ENCODE measurements at regions not wholly inside any gene's neighbourhood (a gene's known extent, or its start where the extent isn't known, plus 50 kb on each side); places are given as distances from the start of the nearest gene placed in this dataset.
"Not testable (repeated sequence)": the region's sequence is repeated elsewhere in the genome, so short reads cannot be mapped to it uniquely, and the experiment has no call there.

DNA sequence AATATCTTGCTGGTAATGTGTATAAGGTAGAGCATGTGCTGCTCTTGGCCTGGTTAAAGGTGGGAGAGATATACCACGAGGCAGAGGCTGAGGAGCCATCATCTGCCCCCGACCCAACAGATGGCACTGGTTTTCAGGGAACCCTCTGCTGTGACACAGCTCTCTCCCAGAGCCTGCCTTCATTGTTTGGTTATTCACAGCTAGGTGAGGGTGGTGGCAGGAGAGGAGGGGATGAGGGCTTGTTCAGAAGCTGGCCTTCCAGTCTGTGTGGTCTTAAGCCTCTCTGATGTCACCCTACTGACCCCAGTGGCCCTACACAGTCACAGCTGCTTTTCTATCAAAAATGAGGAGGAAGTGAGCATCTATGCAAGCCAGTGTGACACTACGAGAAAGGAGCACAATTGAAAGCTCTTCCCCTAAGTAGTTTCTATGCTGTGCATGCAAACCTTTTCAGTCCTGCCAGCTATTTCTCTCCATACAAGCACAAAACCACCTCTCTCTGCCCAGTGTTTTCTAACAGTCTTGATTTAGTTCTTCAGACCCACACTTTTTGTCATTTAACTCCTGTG lies 258.4 kb upstream of the AGTR1 start:
- no peak for DNase-seq

GRCh38 chr3:148441191-148441590 lies 256.5 kb upstream of the AGTR1 start:
- no peak for DNase-seq

DNA sequence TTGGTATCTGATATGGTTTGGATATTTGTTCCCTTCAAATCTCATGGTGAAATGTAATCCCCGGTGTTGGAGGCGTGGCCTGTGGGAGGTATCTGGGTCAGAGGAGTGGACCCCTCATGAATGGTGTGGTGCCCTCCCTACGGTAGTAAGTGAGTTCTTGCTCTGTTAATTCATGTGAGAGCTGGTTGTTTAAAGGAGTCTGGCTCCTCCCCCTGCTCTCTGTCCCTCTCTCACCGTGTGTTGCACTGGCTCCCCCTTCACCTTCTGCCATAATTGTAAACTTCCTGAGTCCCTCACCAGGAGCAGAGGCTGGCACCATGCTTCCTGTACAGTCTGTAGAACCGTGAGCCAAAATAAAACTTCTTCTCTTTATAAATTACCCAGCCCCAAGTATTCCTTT lies 246.9 kb upstream of the AGTR1 start:
- no peak for DNase-seq

- no peak for DNase-seq
These were observed 245.7 kb upstream of the AGTR1 start for GRCh38 chr3:148451969-148452368.

- no peak for DNase-seq
These were observed 243.9 kb upstream of the AGTR1 start for GRCh38 chr3:148453781-148454191.

- no peak for DNase-seq
These were observed 242.6 kb upstream of the AGTR1 start for GRCh38 chr3:148455098-148455497.

GRCh38 chr3:148457886-148458285 lies 239.8 kb upstream of the AGTR1 start:
- no peak for DNase-seq

- DNase-seq = no peak
These were observed 237.7 kb upstream of the AGTR1 start for GRCh38 chr3:148459931-148460513.

DNA sequence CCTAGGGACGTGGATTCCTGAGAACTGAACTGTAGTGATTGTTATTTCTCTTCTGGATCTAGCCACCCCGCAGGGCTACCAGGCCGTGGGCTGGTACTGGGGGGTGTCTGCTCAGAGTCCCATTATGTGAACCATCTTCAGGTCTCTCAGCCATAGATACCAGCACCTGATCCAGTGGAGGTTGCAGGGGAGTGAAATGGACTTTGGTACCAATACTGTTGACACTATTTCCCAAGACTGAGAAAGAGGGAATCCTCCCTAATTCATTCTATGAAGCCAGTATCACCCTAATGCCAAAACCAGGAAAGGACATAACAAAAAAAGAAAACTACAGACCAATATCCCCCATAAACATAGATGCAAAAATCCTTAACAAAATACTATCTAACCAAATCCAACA lies 237.0 kb upstream of the AGTR1 start:
- no peak for DNase-seq

DNA sequence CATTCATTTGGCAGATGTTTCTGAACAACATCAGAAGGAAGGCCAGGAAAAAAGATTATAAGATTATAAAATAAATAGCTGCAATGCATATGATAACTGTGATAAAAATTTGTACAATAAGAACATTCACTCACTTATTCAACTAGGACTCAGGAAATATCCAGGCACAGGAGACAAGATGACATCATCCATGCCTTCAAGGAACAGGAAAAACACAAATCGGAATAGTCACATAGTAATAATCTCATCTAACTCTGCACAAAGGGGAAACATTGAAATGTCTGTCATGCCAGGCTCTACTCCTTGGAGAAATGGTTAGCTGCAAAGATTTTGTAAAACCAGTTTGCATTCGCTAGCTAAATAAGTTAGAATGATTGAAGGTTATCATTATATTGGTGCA lies 233.5 kb upstream of the AGTR1 start:
- DNase-seq = no peak

DNA sequence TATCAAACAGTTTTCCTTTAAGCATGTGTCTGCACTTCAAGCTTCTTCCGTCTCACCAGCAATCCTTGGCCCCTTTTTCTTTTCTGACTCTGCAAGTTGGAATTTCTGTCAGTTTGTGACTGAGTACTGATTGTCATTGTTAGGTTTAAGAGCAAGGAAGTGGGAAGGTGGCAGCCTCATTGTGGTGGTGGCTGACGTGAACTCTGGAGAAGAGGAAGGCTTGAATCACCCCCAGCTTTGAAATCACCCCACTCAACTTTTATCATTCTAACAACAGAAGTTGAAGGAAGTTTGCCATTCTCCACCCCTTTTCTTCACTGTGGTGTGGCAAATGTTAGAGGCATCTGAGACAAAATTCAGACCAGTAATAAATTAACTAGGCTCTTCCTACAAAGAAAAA lies 231.6 kb upstream of the AGTR1 start:
- no peak for DNase-seq

GRCh38 chr3:148466980-148467740 lies 230.5 kb upstream of the AGTR1 start:
- no peak for DNase-seq

GRCh38 chr3:148477375-148477774 lies 220.3 kb upstream of the AGTR1 start:
- DNase-seq = no peak

- DNase-seq = no peak
These were observed 204.1 kb upstream of the AGTR1 start for GRCh38 chr3:148493631-148494030.

DNA sequence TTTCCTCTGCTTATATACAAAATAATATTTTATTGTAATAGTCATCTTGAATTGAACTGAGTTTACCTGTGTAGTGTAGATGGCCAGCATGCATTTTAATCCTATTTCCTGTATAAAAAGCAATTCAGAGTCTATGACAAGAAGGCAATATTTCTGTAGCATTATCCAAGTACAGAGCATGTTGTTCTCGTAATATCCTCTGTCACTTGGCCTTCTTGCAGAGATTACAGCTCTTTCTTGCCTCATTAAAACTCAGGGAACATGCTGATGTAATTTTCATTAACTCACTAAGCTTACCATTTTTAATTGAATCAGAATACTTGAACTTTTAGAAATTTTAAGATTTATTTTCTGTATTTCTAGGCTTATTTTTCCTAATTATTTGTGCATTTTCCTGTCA lies 203.3 kb upstream of the AGTR1 start:
- DNase-seq = no peak

GRCh38 chr3:148500881-148501280 lies 196.8 kb upstream of the AGTR1 start:
- no peak for DNase-seq

DNA sequence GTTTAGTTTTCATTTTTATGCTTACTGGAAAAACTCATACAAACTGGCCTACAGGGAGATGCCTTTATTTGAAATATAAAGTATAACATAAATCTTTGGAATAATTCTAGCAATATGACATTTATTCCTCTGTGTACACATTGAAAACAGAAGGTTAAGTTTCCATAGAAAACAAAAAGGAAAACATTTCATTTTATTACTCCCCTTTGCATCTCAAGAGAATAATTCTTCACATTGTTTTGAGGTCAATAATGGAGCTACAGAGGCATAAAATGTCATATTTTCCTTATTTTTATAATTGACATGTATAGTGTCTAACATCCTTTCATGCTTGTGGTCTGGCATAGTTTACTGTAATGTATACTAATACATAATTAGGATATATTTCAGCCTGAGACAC lies 187.6 kb upstream of the AGTR1 start:
- DNase-seq = no peak

- DNase-seq = no peak
These were observed 187.1 kb upstream of the AGTR1 start for GRCh38 chr3:148510561-148510960.

- DNase-seq = no peak
These were observed 185.1 kb upstream of the AGTR1 start for GRCh38 chr3:148512648-148513047.

GRCh38 chr3:148513096-148513543 lies 184.6 kb upstream of the AGTR1 start:
- no peak for DNase-seq

DNA sequence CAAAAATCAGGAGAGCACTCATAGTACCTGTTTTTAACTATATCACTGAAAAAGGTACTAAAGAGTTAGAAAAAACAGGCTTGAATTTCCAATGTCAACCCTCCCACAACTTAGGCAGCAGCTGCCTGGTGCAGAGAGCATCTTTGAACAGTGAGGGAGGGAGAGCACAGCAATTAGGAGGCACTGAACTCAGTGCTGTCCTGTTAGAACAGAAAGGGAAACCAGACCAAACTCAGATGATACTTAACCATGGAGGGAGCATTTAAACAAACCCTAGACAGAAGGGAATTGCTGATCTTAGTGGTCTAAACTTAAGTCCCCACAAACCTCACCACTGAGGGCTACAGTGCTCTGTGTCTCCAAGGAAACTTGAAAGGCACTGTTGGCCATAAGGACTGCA lies 179.2 kb upstream of the AGTR1 start:
- DNase-seq = no peak

- DNase-seq = not testable (repeated sequence)
These were observed 172.1 kb upstream of the AGTR1 start for GRCh38 chr3:148525621-148526020.

GRCh38 chr3:148528024-148528423 lies 169.7 kb upstream of the AGTR1 start:
- DNase-seq = no peak

- DNase-seq = no peak
These were observed 165.9 kb upstream of the AGTR1 start for GRCh38 chr3:148531836-148532235.

DNA sequence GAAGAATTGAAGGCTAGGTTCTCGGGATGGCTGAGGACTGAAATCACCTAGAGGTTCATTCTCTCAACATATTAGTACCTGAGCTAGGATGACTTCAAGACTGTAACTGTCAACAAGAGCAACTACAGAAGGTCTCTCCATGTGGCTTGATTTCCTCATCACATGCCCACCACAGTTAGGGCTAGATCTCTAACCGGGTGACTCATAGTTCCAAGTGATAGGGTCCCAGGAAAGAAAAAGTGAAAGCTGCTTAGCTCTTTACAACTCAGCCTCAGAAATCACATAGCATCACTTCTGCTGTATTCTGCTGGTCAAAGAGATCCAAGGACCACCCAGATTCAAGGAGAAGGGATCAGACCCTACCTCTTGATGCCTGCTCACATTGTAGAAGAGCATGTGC lies 165.4 kb upstream of the AGTR1 start:
- no peak for DNase-seq
